GM18520 (cell line): ENCODE measurements at regions not wholly inside any gene's neighbourhood (a gene's known extent, or its start where the extent isn't known, plus 50 kb on each side); places are given as distances from the start of the nearest gene placed in this dataset.
"Not testable (repeated sequence)": the region's sequence is repeated elsewhere in the genome, so short reads cannot be mapped to it uniquely, and the experiment has no call there.

ENCODE experiments used
- ATAC-seq: cut with Tn5 transposase; IDR thresholded peaks from one replicate; pipeline ENCODE4 v1.9.1; 2021; ENCODE audit not compliant: unreplicated experiment

- no peak for ATAC-seq
Observed at GRCh38 chr13:88806438-88806837, 1135.3 kb downstream of the SLITRK5 start.

- no peak for ATAC-seq
Observed at GRCh38 chr13:88817560-88817959, 1146.4 kb downstream of the SLITRK5 start.

GRCh38 chr13:88823114-88823513 lies 1151.9 kb downstream of the SLITRK5 start:
- ATAC-seq, result no peak

- ATAC-seq, result no peak
Observed at GRCh38 chr13:88824218-88824617, 1153.0 kb downstream of the SLITRK5 start.

- no peak for ATAC-seq
Observed at GRCh38 chr13:88840085-88840484, 1168.9 kb downstream of the SLITRK5 start.

- ATAC-seq, result not testable (repeated sequence)
Observed at GRCh38 chr13:88852293-88852692, 1181.1 kb downstream of the SLITRK5 start.

- no peak for ATAC-seq
Observed at GRCh38 chr13:88857256-88857655, 1186.1 kb downstream of the SLITRK5 start.

- ATAC-seq, result no peak
Observed at GRCh38 chr13:88862095-88862620, 1191.0 kb downstream of the SLITRK5 start.

- no peak for ATAC-seq
Observed at GRCh38 chr13:88863116-88863515, 1191.9 kb downstream of the SLITRK5 start.

- ATAC-seq, result no peak
Observed at GRCh38 chr13:88866195-88866594, 1195.0 kb downstream of the SLITRK5 start.

GRCh38 chr13:88883741-88884140 lies 1212.6 kb downstream of the SLITRK5 start:
- no peak for ATAC-seq

- no peak for ATAC-seq
Observed at GRCh38 chr13:88887045-88887662, 1216.0 kb downstream of the SLITRK5 start.

- no peak for ATAC-seq
Observed at GRCh38 chr13:88895261-88895941, 1224.2 kb downstream of the SLITRK5 start.

GRCh38 chr13:88896466-88896865 lies 1225.3 kb downstream of the SLITRK5 start:
- no peak for ATAC-seq

- ATAC-seq, result no peak
Observed at GRCh38 chr13:88908961-88909441, 1237.8 kb downstream of the SLITRK5 start.

- no peak for ATAC-seq
Observed at GRCh38 chr13:88919970-88920628, 1248.9 kb downstream of the SLITRK5 start.

- no peak for ATAC-seq
Observed at GRCh38 chr13:88925954-88926353, 1254.8 kb downstream of the SLITRK5 start.

GRCh38 chr13:88926890-88927502 lies 1255.8 kb downstream of the SLITRK5 start:
- ATAC-seq, result no peak

- ATAC-seq, result no peak
Observed at GRCh38 chr13:88932950-88933349, 1261.8 kb downstream of the SLITRK5 start.

- no peak for ATAC-seq
Observed at GRCh38 chr13:88937384-88937783, 1266.2 kb downstream of the SLITRK5 start.

GRCh38 chr13:88945793-88946192 lies 1274.6 kb downstream of the SLITRK5 start:
- ATAC-seq, result no peak
